PFSK-1 (cell line): ENCODE measurements at regions not wholly inside any gene's neighbourhood (a gene's known extent, or its start where the extent isn't known, plus 50 kb on each side); places are given as distances from the start of the nearest gene placed in this dataset.

Experiments
- FOXP2 ChIP-seq: optimal IDR thresholded peaks from 2 replicates; pipeline ENCODE3; 2011; ENCODE audit warnings: borderline replicate concordance, control low read depth, inconsistent platforms; ENCODE audit not compliant: insufficient read depth; ENCODE audit errors: extremely low read length, extremely low read depth
- POLR2AphosphoS5 ChIP-seq: IDR thresholded peaks from 2 replicates; pipeline ENCODE4 v1.6.1; 2012; ENCODE audit warnings: low read depth, mild to moderate bottlenecking, control low read depth, low read length, moderate library complexity
- SIN3A ChIP-seq: IDR thresholded peaks from 2 replicates; pipeline ENCODE4 v1.6.1; 2012; ENCODE audit warnings: mild to moderate bottlenecking, low read length, moderate library complexity, borderline replicate concordance; ENCODE audit not compliant: insufficient read depth
- TAF1 ChIP-seq: IDR thresholded peaks from 2 replicates; pipeline ENCODE4 v1.6.1; 2012; ENCODE audit warnings: low read length, control low read depth, borderline replicate concordance; ENCODE audit not compliant: insufficient read depth
- TF ChIP-seq, protein P1 (sequence below), 2 experiments: IDR thresholded peaks; 2 replicates each; pipeline versions ENCODE4 v1.6.1 to v1.8.0; 2011 to 2012; ENCODE audit warnings: low read depth in 2 of 2, low read length in 2 of 2, control low read depth in 1 of 2, inconsistent platforms in 1 of 2, mild to moderate bottlenecking in 1 of 2, moderate library complexity in 1 of 2; ENCODE audit not compliant: insufficient read depth in 1 of 2

DNA sequence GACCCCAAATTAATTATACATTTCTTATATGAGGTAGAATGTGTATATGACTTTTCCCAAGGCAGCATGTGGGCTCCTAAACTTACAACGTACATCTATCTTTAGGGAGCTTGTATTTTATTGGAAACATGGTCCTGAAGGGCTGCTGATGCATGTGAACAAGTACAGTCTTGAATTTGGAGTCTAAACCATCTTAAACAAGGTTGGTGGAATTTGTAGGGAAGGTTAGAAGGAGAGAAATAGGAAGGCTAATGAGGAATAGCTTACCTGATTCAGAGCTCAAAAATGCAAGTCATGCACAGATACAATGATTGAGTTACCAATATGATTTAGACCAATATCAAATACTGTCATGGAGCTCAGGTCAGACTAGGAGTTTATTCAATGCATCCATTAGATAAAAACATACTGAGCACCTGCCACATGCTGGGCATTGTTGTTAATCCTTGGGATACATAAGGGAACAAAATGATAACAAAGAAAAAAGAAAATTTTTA lies 458.6 kb upstream of the ETAA1 start:
- no peak for TF ChIP-seq TAF1
- TF ChIP-seq, protein P1, sequence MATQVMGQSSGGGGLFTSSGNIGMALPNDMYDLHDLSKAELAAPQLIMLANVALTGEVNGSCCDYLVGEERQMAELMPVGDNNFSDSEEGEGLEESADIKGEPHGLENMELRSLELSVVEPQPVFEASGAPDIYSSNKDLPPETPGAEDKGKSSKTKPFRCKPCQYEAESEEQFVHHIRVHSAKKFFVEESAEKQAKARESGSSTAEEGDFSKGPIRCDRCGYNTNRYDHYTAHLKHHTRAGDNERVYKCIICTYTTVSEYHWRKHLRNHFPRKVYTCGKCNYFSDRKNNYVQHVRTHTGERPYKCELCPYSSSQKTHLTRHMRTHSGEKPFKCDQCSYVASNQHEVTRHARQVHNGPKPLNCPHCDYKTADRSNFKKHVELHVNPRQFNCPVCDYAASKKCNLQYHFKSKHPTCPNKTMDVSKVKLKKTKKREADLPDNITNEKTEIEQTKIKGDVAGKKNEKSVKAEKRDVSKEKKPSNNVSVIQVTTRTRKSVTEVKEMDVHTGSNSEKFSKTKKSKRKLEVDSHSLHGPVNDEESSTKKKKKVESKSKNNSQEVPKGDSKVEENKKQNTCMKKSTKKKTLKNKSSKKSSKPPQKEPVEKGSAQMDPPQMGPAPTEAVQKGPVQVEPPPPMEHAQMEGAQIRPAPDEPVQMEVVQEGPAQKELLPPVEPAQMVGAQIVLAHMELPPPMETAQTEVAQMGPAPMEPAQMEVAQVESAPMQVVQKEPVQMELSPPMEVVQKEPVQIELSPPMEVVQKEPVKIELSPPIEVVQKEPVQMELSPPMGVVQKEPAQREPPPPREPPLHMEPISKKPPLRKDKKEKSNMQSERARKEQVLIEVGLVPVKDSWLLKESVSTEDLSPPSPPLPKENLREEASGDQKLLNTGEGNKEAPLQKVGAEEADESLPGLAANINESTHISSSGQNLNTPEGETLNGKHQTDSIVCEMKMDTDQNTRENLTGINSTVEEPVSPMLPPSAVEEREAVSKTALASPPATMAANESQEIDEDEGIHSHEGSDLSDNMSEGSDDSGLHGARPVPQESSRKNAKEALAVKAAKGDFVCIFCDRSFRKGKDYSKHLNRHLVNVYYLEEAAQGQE (IDR thresholded peaks at IDR 0.05; ENCODE audit: insufficient read depth in 1 of 2, low read depth in 2 of 2, low read length in 2 of 2) = no peak
- no peak for TF ChIP-seq FOXP2
- no peak for TF ChIP-seq POLR2AphosphoS5
- TF ChIP-seq SIN3A = no peak

DNA sequence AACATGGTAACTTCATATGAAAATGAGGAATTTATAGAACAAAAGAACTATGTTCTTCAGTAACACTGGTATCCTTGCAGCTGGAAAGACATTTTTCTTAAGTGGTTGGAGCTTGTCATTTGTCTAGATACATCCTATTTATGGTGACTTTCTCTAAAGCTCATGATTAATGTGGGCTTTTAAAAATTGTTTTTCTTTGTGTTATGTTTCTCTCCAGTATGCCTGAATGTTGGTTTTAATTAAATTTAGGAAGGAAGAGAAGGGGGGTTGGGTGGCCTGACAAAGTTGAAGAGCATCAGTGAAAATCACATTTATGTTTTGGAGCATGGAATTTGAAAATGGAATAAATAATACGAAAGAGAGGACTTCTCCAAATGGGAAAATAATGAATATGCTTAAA lies 457.1 kb upstream of the ETAA1 start:
- TF ChIP-seq, protein P1 (IDR thresholded peaks at IDR 0.05; ENCODE audit: insufficient read depth in 1 of 2, low read depth in 2 of 2, low read length in 2 of 2) = no peak
- TF ChIP-seq FOXP2 (no peak), POLR2AphosphoS5 (no peak), SIN3A (no peak), TAF1 (no peak)

DNA sequence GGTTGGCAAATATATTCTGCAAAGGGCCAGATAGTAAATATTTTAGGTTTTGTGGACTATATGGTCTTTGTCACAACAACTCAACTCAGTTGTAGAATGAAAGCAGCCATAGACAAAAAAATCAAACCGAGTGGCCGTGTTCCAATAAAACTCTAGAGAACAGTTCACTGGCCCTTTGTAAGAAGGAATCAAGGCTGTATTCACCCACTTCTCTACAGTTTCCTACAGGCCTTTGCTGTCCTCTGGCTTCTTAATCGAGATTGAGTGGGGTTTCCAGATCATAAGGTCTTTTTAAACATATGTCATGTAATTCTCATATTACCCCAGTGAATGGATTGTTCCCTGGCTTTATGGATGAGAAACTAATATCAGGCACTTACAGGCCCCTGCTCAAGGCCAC lies 448.9 kb upstream of the ETAA1 start:
- TF ChIP-seq TAF1 (no peak), SIN3A (no peak), FOXP2 (no peak), POLR2AphosphoS5 (no peak)
- TF ChIP-seq, protein P1 (IDR thresholded peaks at IDR 0.05; ENCODE audit: insufficient read depth in 1 of 2, low read depth in 2 of 2, low read length in 2 of 2) = no peak

DNA sequence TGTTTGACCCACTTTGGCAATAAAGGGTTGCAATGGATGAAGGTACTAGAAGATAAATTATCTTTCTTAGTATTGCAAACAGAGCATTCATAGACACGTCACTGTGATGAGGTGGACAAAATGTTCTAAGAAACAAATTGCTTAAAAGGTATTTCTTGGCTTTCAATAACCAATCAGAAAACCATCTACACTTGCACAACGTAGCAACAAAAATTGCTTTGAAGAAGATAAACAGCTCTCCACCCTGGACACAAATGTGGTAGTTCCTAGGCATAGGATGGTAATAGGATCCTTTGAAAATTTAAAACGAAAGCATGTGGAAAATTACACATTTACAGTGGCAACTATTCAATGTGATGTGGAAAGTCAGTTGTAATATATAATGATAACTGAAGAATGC lies 439.9 kb upstream of the ETAA1 start:
- TF ChIP-seq TAF1 (no peak), FOXP2 (no peak), SIN3A (no peak), POLR2AphosphoS5 (no peak)
- TF ChIP-seq, protein P1 (IDR thresholded peaks at IDR 0.05; ENCODE audit: insufficient read depth in 1 of 2, low read depth in 2 of 2, low read length in 2 of 2) = no peak

DNA sequence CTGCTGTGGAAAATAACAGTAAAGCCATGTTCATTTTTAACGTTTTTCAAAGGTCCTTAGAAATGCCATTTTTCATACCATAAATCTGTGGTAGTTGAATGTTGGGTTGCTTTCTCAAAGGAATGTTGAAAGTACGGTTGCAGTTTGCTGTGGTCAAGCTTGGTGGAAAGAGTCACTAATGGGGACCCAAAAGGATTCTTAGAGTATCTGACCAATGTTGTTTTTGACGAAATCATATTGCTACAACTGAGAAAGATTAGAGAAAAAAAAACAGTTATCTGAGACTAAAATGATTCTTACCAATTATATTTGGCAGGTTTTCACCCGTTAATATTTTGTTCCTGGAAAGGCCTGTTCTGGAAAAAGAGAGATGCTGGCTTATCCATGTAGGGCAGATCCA lies 439.5 kb upstream of the ETAA1 start:
- no peak for TF ChIP-seq TAF1
- TF ChIP-seq, protein P1 (IDR thresholded peaks at IDR 0.05; ENCODE audit: insufficient read depth in 1 of 2, low read depth in 2 of 2, low read length in 2 of 2) = no peak
- no peak for TF ChIP-seq FOXP2
- no peak for TF ChIP-seq POLR2AphosphoS5
- TF ChIP-seq SIN3A = no peak
